CD14-positive monocyte (primary cell): ENCODE measurements at regions not wholly inside any gene's neighbourhood (a gene's known extent, or its start where the extent isn't known, plus 50 kb on each side); places are given as distances from the start of the nearest gene placed in this dataset.
A peak's percentile ranks its signal among the peaks of the same experiment; 100 is the strongest.

ENCODE experiments used
- DNase-seq, 3 donors: peaks; one replicate each; pipeline ENCODE4 v3.0.0-alpha.2; 2011 to 2022
- H2AFZ ChIP-seq: 2 replicates; pipeline ENCODE4 v1.6.0; 2012; ENCODE audit warnings: mild to moderate bottlenecking, low read depth, low read length, inconsistent platforms; ENCODE audit not compliant: insufficient read depth, poor library complexity, severe bottlenecking
- H3K27ac ChIP-seq, 2 donors: 1 replicate in 1 of 2; 2 replicates in 1 of 2; pipeline ENCODE4 v1.5.1; 2012 to 2013; ENCODE audit warnings: low read length in 2 of 2, control low read depth in 1 of 2, inconsistent platforms in 1 of 2, low read depth in 1 of 2, mild to moderate bottlenecking in 1 of 2
- H3K27me3 ChIP-seq, 2 donors: one replicate each; pipeline versions ENCODE4 v1.6.0 to v1.6.1; 2011 to 2013; ENCODE audit warnings: low read length in 2 of 2; ENCODE audit not compliant: control insufficient read depth in 2 of 2, insufficient read depth in 2 of 2
- H3K36me3 ChIP-seq, 2 donors: replicated peaks in 1 of 2; 1 replicate in 1 of 2; 2 replicates in 1 of 2; pipeline versions ENCODE4 v1.5.1 to v1.6.1; 2012 to 2013; ENCODE audit warnings: low read length in 2 of 2, control low read depth in 1 of 2, inconsistent platforms in 1 of 2, mild to moderate bottlenecking in 1 of 2; ENCODE audit not compliant: insufficient read depth in 2 of 2, control insufficient read depth in 1 of 2
- H3K4me1 ChIP-seq, 2 donors: 1 replicate in 1 of 2; 2 replicates in 1 of 2; pipeline versions ENCODE4 v1.5.1 to v1.6.1; 2012 to 2013; ENCODE audit warnings: low read length in 2 of 2, control low read depth in 1 of 2, inconsistent platforms in 1 of 2, mild to moderate bottlenecking in 1 of 2, moderate library complexity in 1 of 2; ENCODE audit not compliant: insufficient read depth in 2 of 2, control insufficient read depth in 1 of 2
- H3K4me2 ChIP-seq: replicated peaks from 2 replicates; pipeline ENCODE3; 2012; ENCODE audit warnings: low read length, moderate library complexity, mild to moderate bottlenecking; ENCODE audit not compliant: poor library complexity, severe bottlenecking; ENCODE audit errors: extremely low read depth
- H3K4me3 ChIP-seq, 3 experiments: fragments of 200-600 bp in 1 of 3; sonication (generic) in 1 of 3; replicated peaks in 1 of 3; 1 replicate in 2 of 3; 2 replicates in 1 of 3; pipeline ENCODE4 v1.5.1; 2011 to 2013; ENCODE audit warnings: low read length in 3 of 3, mild to moderate bottlenecking in 3 of 3, control low read depth in 2 of 3, low read depth in 2 of 3, inconsistent platforms in 1 of 3, moderate library complexity in 1 of 3
- H3K79me2 ChIP-seq: 2 replicates; pipeline ENCODE4 v1.6.0; 2012; ENCODE audit warnings: mild to moderate bottlenecking, control low read depth, inconsistent platforms, low read length, moderate library complexity; ENCODE audit not compliant: insufficient read depth
- H3K9ac ChIP-seq: 2 replicates; pipeline ENCODE4 v1.6.0; 2017; ENCODE audit warnings: low read length, mild to moderate bottlenecking; ENCODE audit not compliant: insufficient read depth, poor library complexity, severe bottlenecking
- H3K9me3 ChIP-seq, 2 donors: replicated peaks in 1 of 2; 1 replicate in 1 of 2; 2 replicates in 1 of 2; pipeline versions ENCODE4 v1.5.1 to v1.6.1; 2012 to 2013; ENCODE audit warnings: low read length in 2 of 2, control low read depth in 1 of 2; ENCODE audit not compliant: control insufficient read depth in 1 of 2, insufficient read depth in 1 of 2
- H4K20me1 ChIP-seq: 2 replicates; pipeline ENCODE4 v1.6.0; 2012; ENCODE audit warnings: mild to moderate bottlenecking, low read length, control low read depth, moderate library complexity; ENCODE audit not compliant: insufficient read depth
- H3K27ac Mint-ChIP-seq, 7 donors: one replicate each; pipeline ENCODE4 v1.8.0; 2020; ENCODE audit warnings: mild to moderate bottlenecking in 7 of 7, mixed read lengths in 7 of 7, moderate library complexity in 6 of 7, inconsistent platforms in 2 of 7
- H3K27me3 Mint-ChIP-seq, 3 donors: one replicate each; pipeline ENCODE4 v1.8.0; 2021 to 2022; ENCODE audit warnings: low read depth in 3 of 3, mild to moderate bottlenecking in 3 of 3, mixed read lengths in 3 of 3, moderate library complexity in 3 of 3, inconsistent platforms in 1 of 3
- H3K36me3 Mint-ChIP-seq, 2 donors: one replicate each; pipeline ENCODE4 v1.8.0; 2020; ENCODE audit warnings: mixed read lengths in 2 of 2, inconsistent platforms in 1 of 2, mild to moderate bottlenecking in 1 of 2
- H3K4me1 Mint-ChIP-seq: one replicate; pipeline ENCODE4 v1.8.0; 2020; ENCODE audit warnings: mild to moderate bottlenecking, mixed read lengths
- H3K4me3 Mint-ChIP-seq, 2 donors: one replicate each; pipeline ENCODE4 v1.8.0; 2020; ENCODE audit warnings: mild to moderate bottlenecking in 2 of 2, mixed read lengths in 2 of 2, moderate library complexity in 1 of 2
- H3K9me3 Mint-ChIP-seq, 7 donors: one replicate each; pipeline ENCODE4 v1.8.0; 2020 to 2022; ENCODE audit warnings: mixed read lengths in 7 of 7, mild to moderate bottlenecking in 6 of 7, moderate library complexity in 6 of 7, inconsistent platforms in 2 of 7
- WGBS: methylation state at CpG from one replicate; pipeline ENCODE4 v1.1.5; 2013; ENCODE audit warnings: missing lambda C conversion rate; ENCODE audit not compliant: insufficient coverage; 5-methylcytosine and 5-hydroxymethylcytosine counted together
- intact Hi-C, 2 donors: fragments of 100-400 bp; cut with micrococcal nuclease; formaldehyde crosslinking; loops; one replicate each; pipeline versions ENCODE4 v1.15.0 to v1.15.1; 2023
- TF ChIP-seq, protein P1 (sequence below): fragments of 200-600 bp; IDR thresholded peaks from one replicate; pipeline ENCODE4 v1.8.0; 2022; ENCODE audit warnings: antibody characterized with exemption, mild to moderate bottlenecking

DNA sequence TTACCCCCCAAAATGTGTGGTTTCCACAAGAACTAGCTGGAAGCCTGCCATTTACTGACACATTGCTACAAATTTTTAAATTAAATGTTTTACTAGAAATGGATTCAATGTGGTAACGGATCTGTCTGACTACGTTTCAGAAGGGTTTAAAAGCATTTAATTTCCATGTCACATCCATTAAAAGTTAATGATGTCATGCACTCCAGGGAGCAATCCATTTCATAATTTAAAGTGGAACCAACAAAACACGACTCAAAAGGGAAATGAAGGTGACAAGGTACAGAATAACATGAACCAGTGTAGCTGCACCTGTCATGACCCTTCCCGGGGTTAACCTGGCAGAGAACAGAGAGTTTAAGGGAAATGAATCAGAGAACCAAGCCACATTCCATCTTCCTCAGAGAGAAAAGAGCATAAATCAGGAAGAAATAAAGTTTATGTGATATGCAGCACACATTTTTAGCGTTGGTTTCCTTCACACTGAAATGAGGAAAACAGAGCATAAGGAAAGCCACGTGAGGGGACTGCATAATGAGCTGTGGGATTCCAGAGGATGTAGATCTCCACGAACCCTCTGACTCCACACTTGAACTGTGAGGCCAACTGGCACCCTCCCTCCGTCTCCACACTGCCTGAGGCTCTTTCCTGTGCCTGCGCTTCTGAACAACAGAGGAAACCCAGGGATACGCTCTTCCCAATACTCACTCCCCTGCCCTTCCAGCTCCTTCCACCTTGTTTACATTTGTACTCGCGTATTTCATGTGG lies 170.3 kb upstream of the AHI1 start:
- 7% methylated on average over 2 of the region's 12 CpGs for WGBS
- Histone ChIP-seq H4K20me1 (no peaks in the 10 kb centered on the region), H3K4me3 (no peak overlapping the region), H3K4me1 (no peaks in the 10 kb centered on the region), H3K4me2 (no peak overlapping the region), H3K9me3 (peaks cover 0 to 5% of the 10 kb centered on the region in 2 donors), H3K27ac (no peak overlapping the region), H3K36me3 (no peaks in the 10 kb centered on the region), H3K9ac (no peak overlapping the region), H3K79me2 (no peaks in the 10 kb centered on the region), H3K27me3 (no peaks in the 10 kb centered on the region), H2AFZ (peak overlapping the region; percentile 30)
- TF ChIP-seq, protein P1, sequence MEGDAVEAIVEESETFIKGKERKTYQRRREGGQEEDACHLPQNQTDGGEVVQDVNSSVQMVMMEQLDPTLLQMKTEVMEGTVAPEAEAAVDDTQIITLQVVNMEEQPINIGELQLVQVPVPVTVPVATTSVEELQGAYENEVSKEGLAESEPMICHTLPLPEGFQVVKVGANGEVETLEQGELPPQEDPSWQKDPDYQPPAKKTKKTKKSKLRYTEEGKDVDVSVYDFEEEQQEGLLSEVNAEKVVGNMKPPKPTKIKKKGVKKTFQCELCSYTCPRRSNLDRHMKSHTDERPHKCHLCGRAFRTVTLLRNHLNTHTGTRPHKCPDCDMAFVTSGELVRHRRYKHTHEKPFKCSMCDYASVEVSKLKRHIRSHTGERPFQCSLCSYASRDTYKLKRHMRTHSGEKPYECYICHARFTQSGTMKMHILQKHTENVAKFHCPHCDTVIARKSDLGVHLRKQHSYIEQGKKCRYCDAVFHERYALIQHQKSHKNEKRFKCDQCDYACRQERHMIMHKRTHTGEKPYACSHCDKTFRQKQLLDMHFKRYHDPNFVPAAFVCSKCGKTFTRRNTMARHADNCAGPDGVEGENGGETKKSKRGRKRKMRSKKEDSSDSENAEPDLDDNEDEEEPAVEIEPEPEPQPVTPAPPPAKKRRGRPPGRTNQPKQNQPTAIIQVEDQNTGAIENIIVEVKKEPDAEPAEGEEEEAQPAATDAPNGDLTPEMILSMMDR: no peak
- no peak overlapping the region for H3K4me3 Mint-ChIP-seq
- no peak overlapping the region for H3K27ac Mint-ChIP-seq
- DNase-seq: no peak
- peaks cover 0 to 7% (median 2%) of the 10 kb centered on the region in 7 donors for H3K9me3 Mint-ChIP-seq
- no peaks in the 10 kb centered on the region for H3K36me3 Mint-ChIP-seq
- H3K27me3 Mint-ChIP-seq: peaks cover 2 to 3% (median 3%) of the 10 kb centered on the region in 3 donors
- intact Hi-C loops: no loop called here
- peaks cover 7% of the 10 kb centered on the region for H3K4me1 Mint-ChIP-seq

DNA sequence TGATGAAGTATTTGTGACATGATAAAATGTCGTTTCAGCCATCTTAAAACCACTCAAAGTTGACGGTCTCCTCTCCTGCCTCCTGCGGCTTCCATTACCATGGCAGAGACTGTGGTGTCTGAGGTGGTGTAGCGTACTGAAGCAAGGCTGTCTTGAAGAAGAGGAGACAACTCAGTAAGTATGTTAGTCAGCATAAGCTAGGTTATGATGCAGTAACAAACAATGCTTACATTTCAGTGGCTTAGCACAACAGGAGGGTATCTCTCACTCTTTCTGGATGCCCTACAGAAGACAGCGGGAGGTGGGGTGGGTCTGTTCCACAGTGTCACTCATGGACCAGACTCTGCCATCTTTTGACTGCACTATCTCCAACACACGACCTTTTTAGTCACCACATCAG lies 174.7 kb upstream of the AHI1 start:
- TF ChIP-seq, protein P1: no peak
- peaks cover 0 to 5% of the 10 kb centered on the region in 2 donors for H3K9me3 ChIP-seq
- DNase-seq: no peak
- H3K36me3 ChIP-seq: no peaks in the 10 kb centered on the region
- H3K4me1 Mint-ChIP-seq: peaks cover 7% of the 10 kb centered on the region
- intact Hi-C loops: loop anchor here in 1 of 2 donors (10.0 kb wide), 1 partner anchor 553 kb away; no protein-coding TSS in a partner anchor
- H3K4me3 ChIP-seq: no peak overlapping the region
- peaks cover 0 to 7% (median 2%) of the 10 kb centered on the region in 7 donors for H3K9me3 Mint-ChIP-seq
- H4K20me1 ChIP-seq: no peaks in the 10 kb centered on the region
- no peaks in the 10 kb centered on the region for H3K27me3 ChIP-seq
- H3K79me2 ChIP-seq: no peaks in the 10 kb centered on the region
- H3K27ac Mint-ChIP-seq: no peak overlapping the region
- no peaks in the 10 kb centered on the region for H3K4me1 ChIP-seq
- no peak overlapping the region for H2AFZ ChIP-seq
- no peak overlapping the region for H3K27ac ChIP-seq
- H3K4me2 ChIP-seq: no peak overlapping the region
- H3K27me3 Mint-ChIP-seq: peaks cover 0 to 5% (median 3%) of the 10 kb centered on the region in 3 donors
- H3K4me3 Mint-ChIP-seq: no peak overlapping the region
- H3K9ac ChIP-seq: no peak overlapping the region
- no peaks in the 10 kb centered on the region for H3K36me3 Mint-ChIP-seq
- no CpG with 5 or more reads among the region's 6 CpGs for WGBS
